HepG2 (cell line): ENCODE measurements at regions not wholly inside any gene's neighbourhood (a gene's known extent, or its start where the extent isn't known, plus 50 kb on each side); places are given as distances from the start of the nearest gene placed in this dataset.

Experiments
- AKAP8 ChIP-seq: sonication (generic); formaldehyde crosslinking; IDR thresholded peaks from 2 replicates; pipeline ENCODE4 v1.5.1; 2020; ENCODE audit warnings: mild to moderate bottlenecking, missing genetic modification reagents
- FOXP1 ChIP-seq, 2 experiments: fragments of 450-650 bp in 1 of 2; IDR thresholded peaks; 2 replicates each; pipeline ENCODE4 v1.6.1; 2017 to 2018; ENCODE audit warnings: antibody characterized with exemption in 1 of 2
- HDAC2 ChIP-seq: sonication (generic); formaldehyde crosslinking; IDR thresholded peaks from 2 replicates; pipeline ENCODE4 v1.4.0; 2020; ENCODE audit warnings: missing genetic modification reagents
- HOXA3 ChIP-seq: sonication (generic); formaldehyde crosslinking; IDR thresholded peaks from 2 replicates; pipeline ENCODE4 v1.5.0; 2020; ENCODE audit warnings: missing genetic modification reagents
- PHB2 ChIP-seq: fragments of 450-650 bp; IDR thresholded peaks from 2 replicates; pipeline ENCODE4 v1.6.1; 2018; ENCODE audit not compliant: partially characterized antibody
- POLR2A ChIP-seq, 2 experiments: IDR thresholded peaks; 2 replicates each; pipeline ENCODE4 v1.6.1; 2011; ENCODE audit warnings: low read depth in 2 of 2, low read length in 2 of 2, mild to moderate bottlenecking in 1 of 2, moderate library complexity in 1 of 2; ENCODE audit not compliant: insufficient read depth in 1 of 2
- POLR2AphosphoS2 ChIP-seq: IDR thresholded peaks from 2 replicates; pipeline ENCODE4 v1.6.1; 2011; ENCODE audit warnings: low read depth, low read length, improper control_type of control experiment
- RAD51 ChIP-seq: fragments of 450-650 bp; IDR thresholded peaks from 2 replicates; pipeline ENCODE4 v1.6.1; 2016; ENCODE audit warnings: borderline replicate concordance
- ZNF382 ChIP-seq: sonication (generic); formaldehyde crosslinking; IDR thresholded peaks from 2 replicates; pipeline ENCODE4 v1.5.0; 2020; ENCODE audit warnings: missing genetic modification reagents, mild to moderate bottlenecking, borderline replicate concordance
- TF ChIP-seq, protein P1 (sequence below): sonication (generic); formaldehyde crosslinking; IDR thresholded peaks from 2 replicates; pipeline ENCODE4 v1.5.0; 2020; ENCODE audit warnings: missing genetic modification reagents

DNA sequence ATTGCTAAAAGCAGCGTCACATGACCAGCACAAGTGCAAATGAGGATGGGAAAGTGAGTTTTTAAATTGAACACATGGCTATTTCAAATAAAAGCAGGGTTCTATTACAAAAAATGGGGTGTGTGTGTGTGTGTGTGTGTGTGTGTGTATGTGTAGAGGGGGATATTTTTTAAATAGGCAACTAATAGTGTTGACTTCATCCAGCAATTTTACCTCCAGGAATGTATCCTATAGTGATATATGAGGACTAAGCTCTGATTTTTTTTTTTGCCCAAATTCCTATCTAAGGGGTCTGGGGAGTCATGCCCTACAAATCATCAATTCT is 78.9 kb upstream of the AMN1 start:
- TF ChIP-seq RAD51 (no peak), ZNF382 (no peak), HDAC2 (CRISPR knock-in tag) (no peak), POLR2A (IDR thresholded peaks at IDR 0.05; ENCODE audit: insufficient read depth in 1 of 2, low read depth in 2 of 2, low read length in 2 of 2) (no peak), FOXP1 (IDR thresholded peaks at IDR 0.05) (no peak), FOXP1 (CRISPR knock-in tag; IDR thresholded peaks at IDR 0.05) (no peak), PHB2 (no peak), HOXA3 (no peak), POLR2AphosphoS2 (no peak), AKAP8 (no peak)
- TF ChIP-seq, protein P1, sequence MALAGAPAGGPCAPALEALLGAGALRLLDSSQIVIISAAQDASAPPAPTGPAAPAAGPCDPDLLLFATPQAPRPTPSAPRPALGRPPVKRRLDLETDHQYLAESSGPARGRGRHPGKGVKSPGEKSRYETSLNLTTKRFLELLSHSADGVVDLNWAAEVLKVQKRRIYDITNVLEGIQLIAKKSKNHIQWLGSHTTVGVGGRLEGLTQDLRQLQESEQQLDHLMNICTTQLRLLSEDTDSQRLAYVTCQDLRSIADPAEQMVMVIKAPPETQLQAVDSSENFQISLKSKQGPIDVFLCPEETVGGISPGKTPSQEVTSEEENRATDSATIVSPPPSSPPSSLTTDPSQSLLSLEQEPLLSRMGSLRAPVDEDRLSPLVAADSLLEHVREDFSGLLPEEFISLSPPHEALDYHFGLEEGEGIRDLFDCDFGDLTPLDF (CRISPR knock-in tag): no peak
